C4-2B (cell line): ENCODE measurements at regions not wholly inside any gene's neighbourhood (a gene's known extent, or its start where the extent isn't known, plus 50 kb on each side); places are given as distances from the start of the nearest gene placed in this dataset.

Experiments
- ZFX ChIP-seq: fragments of 450-650 bp; IDR thresholded peaks from 2 replicates; pipeline ENCODE4 v1.6.1; 2017
- TF ChIP-seq, protein P1 (sequence below): fragments of 450-650 bp; conservative IDR thresholded peaks from 2 replicates; pipeline ENCODE4 v1.5.1; 2017; ENCODE audit warnings: mild to moderate bottlenecking

DNA sequence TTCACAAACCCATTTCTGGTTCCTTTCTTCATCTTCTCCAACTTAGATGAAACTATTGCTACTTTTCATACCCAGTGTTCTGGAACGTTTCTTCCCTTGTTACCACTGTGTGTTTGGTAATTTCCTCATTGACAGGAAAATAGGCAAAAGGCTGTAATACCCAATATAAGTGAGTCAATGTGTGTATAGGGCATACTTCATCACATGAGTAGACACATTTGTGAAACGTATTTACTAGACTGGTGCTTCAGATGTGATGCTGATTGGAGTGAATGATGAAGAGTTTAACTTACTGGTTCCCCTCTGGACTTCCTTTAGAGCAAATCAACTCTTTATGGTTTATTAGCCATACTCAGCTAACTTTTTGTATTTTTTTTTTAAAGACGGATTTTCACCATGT, 195.1 kb upstream of the ATP6AP2 start:
- TF ChIP-seq, protein P1, sequence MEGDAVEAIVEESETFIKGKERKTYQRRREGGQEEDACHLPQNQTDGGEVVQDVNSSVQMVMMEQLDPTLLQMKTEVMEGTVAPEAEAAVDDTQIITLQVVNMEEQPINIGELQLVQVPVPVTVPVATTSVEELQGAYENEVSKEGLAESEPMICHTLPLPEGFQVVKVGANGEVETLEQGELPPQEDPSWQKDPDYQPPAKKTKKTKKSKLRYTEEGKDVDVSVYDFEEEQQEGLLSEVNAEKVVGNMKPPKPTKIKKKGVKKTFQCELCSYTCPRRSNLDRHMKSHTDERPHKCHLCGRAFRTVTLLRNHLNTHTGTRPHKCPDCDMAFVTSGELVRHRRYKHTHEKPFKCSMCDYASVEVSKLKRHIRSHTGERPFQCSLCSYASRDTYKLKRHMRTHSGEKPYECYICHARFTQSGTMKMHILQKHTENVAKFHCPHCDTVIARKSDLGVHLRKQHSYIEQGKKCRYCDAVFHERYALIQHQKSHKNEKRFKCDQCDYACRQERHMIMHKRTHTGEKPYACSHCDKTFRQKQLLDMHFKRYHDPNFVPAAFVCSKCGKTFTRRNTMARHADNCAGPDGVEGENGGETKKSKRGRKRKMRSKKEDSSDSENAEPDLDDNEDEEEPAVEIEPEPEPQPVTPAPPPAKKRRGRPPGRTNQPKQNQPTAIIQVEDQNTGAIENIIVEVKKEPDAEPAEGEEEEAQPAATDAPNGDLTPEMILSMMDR = no peak
- TF ChIP-seq ZFX = no peak
